BE2C (cell line): ENCODE measurements at regions not wholly inside any gene's neighbourhood (a gene's known extent, or its start where the extent isn't known, plus 50 kb on each side); places are given as distances from the start of the nearest gene placed in this dataset.

Source experiments
- DNase-seq: peaks from one replicate; pipeline ENCODE4 v3.0.0-alpha.2; 2020
- H3K27me3 ChIP-seq: fragments of 250-450 bp; sonication (Bioruptor Pico); 2 replicates; pipeline ENCODE4 v1.5.1; 2020; ENCODE audit warnings: mild to moderate bottlenecking
- H3K36me3 ChIP-seq: fragments of 250-450 bp; sonication (Bioruptor Pico); 2 replicates; pipeline ENCODE4 v1.5.1; 2020; ENCODE audit warnings: mild to moderate bottlenecking
- H3K4me1 ChIP-seq: fragments of 250-450 bp; sonication (Bioruptor Pico); 2 replicates; pipeline ENCODE4 v1.5.1; 2020
- H3K4me3 ChIP-seq: 2 replicates; pipeline ENCODE4 v1.5.1; 2011; ENCODE audit warnings: low read depth, low read length
- H3K9me3 ChIP-seq: fragments of 250-450 bp; sonication (Bioruptor Pico); 2 replicates; pipeline ENCODE4 v1.5.1; 2020
- TF ChIP-seq, protein P1 (sequence below): IDR thresholded peaks from 2 replicates; pipeline ENCODE4 v1.5.1; 2012; ENCODE audit warnings: mild to moderate bottlenecking, low read depth, low read length

DNA sequence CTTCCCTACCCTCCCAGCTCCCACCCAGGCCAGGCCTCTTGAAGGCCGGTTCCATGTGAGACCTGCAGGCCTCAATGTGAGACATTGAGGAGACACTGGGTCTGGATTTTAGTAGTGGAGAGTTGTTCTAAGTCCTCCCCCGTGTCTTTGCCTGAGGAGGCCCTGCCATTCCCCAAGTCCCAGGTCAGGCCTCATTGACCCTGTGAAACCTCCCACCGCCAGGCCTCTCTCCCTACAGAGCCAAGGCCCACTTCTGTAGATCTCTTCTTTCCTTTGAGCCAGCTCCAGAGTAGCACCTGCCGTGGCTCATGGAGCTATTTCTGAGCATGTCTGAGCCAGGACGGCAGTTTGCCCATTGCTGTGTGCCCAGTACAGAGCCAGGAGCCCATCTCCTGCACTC is 1419.6 kb downstream of the TBC1D22A start:
- Histone ChIP-seq H3K9me3 (peaks cover 4% of the 10 kb centered on the region; the same call in 1 of the 2 replicates), H3K36me3 (no peaks in the 10 kb centered on the region), H3K4me1 (no peaks in the 10 kb centered on the region), H3K4me3 (no peak overlapping the region), H3K27me3 (no peaks in the 10 kb centered on the region)
- TF ChIP-seq, protein P1, sequence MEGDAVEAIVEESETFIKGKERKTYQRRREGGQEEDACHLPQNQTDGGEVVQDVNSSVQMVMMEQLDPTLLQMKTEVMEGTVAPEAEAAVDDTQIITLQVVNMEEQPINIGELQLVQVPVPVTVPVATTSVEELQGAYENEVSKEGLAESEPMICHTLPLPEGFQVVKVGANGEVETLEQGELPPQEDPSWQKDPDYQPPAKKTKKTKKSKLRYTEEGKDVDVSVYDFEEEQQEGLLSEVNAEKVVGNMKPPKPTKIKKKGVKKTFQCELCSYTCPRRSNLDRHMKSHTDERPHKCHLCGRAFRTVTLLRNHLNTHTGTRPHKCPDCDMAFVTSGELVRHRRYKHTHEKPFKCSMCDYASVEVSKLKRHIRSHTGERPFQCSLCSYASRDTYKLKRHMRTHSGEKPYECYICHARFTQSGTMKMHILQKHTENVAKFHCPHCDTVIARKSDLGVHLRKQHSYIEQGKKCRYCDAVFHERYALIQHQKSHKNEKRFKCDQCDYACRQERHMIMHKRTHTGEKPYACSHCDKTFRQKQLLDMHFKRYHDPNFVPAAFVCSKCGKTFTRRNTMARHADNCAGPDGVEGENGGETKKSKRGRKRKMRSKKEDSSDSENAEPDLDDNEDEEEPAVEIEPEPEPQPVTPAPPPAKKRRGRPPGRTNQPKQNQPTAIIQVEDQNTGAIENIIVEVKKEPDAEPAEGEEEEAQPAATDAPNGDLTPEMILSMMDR = no peak
- DNase-seq = no peak

DNA sequence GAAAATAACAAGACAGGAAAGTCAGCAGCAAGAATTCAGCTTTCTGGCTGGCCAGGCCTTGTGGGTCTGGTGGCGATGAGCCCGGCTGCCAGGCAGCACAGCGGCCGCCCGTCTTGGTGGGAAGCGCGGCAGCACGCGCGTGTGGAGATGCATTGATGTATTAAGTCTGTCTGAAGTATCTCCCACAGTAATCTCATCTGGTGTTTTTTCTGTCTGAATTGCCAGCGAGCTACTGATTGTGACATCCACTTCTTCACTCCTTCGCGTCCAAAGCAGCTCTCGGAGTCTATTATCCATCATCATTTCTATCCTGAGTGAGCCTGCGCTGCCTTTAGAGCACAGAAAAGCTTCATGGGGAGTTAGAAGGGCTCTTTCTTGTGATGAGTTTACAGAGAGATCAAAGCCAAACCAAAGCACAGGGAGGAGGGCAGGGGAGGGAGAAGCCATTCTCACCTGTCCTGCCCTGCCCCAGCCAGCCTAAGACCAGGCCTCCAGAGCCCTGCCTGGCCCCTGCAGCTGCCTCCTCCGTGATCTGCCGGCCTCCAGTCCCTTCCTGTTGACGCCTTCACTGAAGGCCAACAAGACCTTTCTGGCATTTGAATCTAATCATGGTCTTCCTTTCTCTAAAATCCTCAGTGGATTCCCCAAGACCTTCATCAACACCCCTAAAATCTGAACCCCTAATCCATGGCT is 1419.0 kb downstream of the TBC1D22A start:
- H3K4me3 ChIP-seq = no peak overlapping the region
- H3K27me3 ChIP-seq = no peaks in the 10 kb centered on the region
- TF ChIP-seq, protein P1 = no peak
- no peaks in the 10 kb centered on the region for H3K4me1 ChIP-seq
- peaks cover 4% of the 10 kb centered on the region; the same call in 1 of the 2 replicates for H3K9me3 ChIP-seq
- H3K36me3 ChIP-seq = no peaks in the 10 kb centered on the region
- no peak for DNase-seq

DNA sequence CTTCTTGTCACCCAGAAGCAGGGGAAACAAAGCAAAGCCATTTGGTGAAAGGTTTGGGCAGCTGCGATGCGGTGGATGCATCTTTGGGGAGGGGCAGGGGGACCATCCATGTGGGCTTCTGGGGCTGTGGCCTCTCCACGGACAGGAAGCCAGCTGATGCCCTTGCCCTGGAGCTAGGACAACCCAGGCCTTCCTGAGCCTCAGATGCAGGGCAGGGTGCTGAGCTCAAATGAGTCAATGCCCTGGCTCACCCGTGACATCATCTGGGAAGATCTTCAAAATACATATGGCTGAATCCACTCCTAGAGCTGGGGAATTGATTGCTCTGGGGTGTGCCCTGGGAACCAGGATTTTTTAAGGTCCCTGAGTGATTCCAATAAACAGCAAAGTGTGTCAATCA is 1418.2 kb downstream of the TBC1D22A start:
- Histone ChIP-seq H3K4me1 (no peaks in the 10 kb centered on the region), H3K9me3 (peaks cover 4% of the 10 kb centered on the region; the same call in 1 of the 2 replicates), H3K27me3 (no peaks in the 10 kb centered on the region), H3K4me3 (no peak overlapping the region), H3K36me3 (no peaks in the 10 kb centered on the region)
- DNase-seq = no peak
- TF ChIP-seq, protein P1 = no peak

DNA sequence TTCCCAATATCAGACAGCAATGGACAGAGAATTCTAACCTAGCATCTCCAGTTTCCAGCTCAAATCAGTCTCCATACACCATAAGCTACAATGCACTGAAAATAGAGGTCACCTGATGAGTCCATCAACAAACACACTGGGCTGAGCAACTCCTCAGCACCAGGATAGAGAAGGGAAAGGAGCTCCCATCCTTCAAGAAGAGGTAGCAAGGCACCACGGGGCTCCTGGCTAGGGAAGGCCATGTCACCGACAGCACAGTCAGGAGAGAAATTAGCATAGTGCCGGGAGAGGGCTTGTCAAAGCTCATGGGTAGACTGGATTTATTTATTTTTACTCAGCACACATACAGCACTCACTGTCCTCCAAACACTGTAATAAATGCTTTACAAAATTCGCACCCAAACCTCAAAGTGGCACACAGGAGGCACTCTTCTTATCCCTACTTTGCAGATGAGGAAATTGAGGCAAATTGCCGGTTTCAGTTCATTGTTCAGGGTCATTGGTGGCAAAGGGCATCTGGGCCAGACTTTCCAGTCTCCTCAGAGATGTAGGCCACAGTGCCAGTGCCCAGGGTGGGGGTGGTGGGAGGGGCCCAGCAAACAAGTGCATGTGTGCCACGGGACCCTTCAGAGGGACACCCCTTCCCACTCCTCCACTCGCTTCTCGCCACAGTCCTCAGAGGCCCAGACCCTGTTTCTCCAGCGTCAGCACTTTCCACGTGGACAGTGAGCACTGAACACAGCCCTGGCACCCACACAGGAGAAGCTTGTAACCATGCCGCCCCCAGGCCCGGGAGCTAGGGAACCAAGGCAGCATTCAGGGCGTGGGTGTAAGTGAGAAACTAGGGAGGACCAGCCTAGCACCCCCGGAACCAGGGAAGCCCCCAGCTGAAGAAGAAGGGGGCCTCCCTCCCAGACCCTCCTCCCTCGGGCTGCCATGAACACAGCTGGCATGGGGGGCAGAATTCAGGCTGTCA is 1417.4 kb downstream of the TBC1D22A start:
- TF ChIP-seq, protein P1 = no peak
- Histone ChIP-seq H3K9me3 (peaks cover 4% of the 10 kb centered on the region; the same call in 1 of the 2 replicates), H3K27me3 (no peaks in the 10 kb centered on the region), H3K4me3 (no peak overlapping the region), H3K36me3 (no peaks in the 10 kb centered on the region), H3K4me1 (no peaks in the 10 kb centered on the region)
- no peak for DNase-seq

DNA sequence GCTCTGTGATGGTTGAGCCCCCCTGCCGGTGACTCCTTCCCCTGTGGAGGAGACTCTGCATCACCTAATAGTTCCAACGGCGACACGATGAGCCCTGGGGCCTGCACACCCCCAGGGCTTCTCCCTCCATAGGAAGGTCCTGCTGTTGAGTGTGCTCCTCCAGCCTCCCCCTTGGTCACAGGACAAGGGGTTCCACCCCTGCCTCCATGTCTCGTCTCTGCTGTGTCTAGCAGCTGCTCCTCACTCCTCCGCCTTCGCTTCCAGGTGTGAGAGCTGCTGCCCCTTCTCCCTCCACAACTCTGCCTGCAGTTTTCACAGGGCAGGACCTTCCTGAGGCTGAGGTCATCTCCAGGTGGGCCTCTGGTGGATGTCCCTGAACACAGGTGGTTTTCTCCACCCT is 1416.1 kb downstream of the TBC1D22A start:
- Histone ChIP-seq H3K4me1 (no peaks in the 10 kb centered on the region), H3K27me3 (no peaks in the 10 kb centered on the region), H3K4me3 (no peak overlapping the region), H3K9me3 (peaks cover 4% of the 10 kb centered on the region; the same call in 1 of the 2 replicates), H3K36me3 (no peaks in the 10 kb centered on the region)
- TF ChIP-seq, protein P1 = no peak
- DNase-seq = no peak
